Activated naive CD4-positive, alpha-beta T cell (primary cell): ENCODE measurements at regions not wholly inside any gene's neighbourhood (a gene's known extent, or its start where the extent isn't known, plus 50 kb on each side); places are given as distances from the start of the nearest gene placed in this dataset.
A peak's percentile ranks its signal among the peaks of the same experiment; 100 is the strongest.

ENCODE experiments used
- DNase-seq, 4 experiments: peaks; one replicate each; lab custom pipeline; 2025; lab: John Stamatoyannopoulos, UW

GRCh38 chr2:234306426-234307173 lies 190.3 kb downstream of the ARL4C start:
- no peak for DNase-seq

DNA sequence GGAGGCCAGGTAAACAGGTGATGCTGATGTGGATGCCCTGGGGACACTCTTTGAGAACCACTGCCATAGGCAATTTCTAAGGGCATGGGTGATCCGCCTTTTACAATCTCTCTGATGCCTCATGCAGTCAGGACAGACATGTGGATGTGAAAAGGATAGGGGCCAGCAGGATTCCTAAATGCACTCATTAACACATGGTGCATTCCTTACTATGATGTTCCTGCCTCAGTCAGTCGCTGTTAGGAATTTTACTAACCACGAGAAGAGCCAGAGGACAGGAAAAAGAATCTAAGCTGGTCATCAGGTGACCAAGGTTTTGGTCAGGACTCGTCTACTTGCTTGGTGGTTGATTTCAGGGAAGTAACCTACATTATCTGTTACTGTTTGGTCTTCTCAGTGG lies 191.0 kb downstream of the ARL4C start:
- no peak for DNase-seq

DNA sequence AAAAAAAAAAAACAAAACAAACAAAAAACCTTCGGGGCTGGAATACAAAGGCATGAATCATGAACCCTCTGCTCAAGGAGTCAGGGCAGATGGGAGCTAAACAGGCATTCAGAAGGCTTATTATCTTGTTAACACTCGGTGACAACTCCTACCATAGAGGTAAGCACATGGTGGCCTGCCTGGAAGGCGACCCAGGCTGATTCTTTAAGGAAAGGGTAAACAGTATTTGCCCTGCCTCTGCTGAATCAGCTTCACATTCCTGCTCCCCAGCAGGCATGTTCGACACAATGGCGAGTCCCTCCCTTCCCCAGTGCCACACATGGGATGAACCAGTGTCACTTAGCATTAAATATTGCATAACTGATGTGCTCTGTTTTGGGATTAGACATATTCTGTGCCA lies 191.9 kb downstream of the ARL4C start:
- no peak for DNase-seq

DNA sequence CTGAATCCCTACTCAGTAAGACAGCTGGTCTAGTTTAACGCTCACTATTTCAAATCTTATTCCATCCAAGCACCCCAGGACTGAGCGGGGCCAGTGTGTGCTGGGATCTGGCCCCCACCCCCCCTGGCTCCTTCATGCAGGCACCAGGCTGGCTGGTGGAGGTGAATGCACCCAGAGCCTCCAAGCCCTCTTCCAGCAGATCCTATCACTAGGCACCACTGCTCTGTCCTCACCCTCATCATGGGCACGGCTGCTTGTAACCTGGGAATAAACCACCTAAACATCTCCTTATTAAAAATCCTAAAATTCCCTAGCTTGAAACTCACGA lies 194.3 kb downstream of the ARL4C start:
- DNase-seq = no peak

- DNase-seq = no peak
These were observed 195.7 kb downstream of the ARL4C start for GRCh38 chr2:234300932-234301823.

GRCh38 chr2:234300391-234300925 lies 196.4 kb downstream of the ARL4C start:
- peak in 1 of 4 experiments; percentile 7 for DNase-seq

GRCh38 chr2:234298918-234299317 lies 198.0 kb downstream of the ARL4C start:
- no peak for DNase-seq

GRCh38 chr2:234296991-234297390 lies 199.9 kb downstream of the ARL4C start:
- no peak for DNase-seq

DNA sequence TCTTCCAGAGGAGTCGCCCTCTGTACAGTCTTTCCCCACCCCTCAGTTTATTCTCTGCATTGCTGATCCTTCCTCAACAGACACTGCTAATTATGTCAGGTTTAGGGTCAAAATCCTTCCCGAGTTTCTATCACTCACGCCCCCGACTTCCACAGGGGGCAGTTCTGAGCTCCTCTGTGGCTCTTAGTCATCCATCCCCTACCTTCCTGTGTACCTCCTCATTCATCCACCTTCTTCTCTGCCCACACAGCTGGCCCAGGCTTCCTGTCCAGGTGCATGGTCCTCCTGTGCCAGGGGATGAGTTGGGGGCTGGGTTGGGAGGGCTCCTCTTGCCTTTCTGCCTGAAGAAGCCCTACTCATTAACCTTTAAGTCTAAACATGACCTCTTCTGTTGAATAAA lies 202.9 kb downstream of the ARL4C start:
- DNase-seq = no peak

DNA sequence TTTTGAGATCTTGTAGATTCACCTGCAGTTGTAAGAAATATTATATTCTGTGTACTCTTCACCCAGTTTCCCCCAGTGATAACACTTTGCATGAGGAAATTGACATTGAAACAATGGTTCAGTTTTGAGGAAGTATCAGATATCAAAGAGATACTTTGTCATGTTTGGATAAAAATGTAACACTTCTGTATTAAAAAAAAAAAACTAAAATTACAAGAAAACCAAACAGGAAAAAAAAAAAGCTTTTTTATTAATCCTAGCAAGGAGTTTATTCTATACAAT lies 204.0 kb downstream of the ARL4C start:
- DNase-seq = no peak

DNA sequence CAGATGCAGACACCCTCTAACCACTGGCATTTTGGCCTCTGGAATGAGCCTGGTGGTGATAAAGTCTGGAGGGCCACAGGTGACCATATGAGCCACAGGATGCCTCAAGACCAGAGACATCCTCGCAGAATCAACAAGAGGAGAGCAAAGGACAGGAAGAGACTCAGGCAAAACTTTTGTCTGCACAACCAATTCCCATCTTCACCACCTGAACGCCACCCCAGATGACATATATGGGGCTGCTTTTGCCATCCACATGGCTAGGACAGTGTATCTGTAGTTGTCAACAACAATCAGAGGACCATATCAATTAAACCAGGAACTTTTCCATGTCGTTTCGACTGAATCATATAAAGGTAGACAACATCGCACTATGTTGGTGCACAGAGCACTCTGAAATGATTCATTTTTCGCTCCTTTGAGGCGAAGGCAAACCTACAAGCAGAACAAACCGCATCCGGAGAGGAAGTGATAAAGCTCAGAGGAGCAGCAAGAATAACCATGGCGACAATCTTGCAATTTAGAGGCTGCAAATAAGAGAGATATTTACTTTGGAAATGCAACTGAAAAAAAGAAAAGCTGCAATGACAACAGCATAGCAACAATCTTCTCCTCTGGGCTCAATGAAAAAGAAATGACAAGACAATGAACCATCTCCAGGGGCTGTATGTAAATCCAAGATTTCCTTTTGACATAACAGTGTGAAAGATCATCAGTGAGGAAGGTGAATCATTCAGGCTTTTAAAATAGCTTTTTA lies 204.5 kb downstream of the ARL4C start:
- peak in 2 of 4 experiments; percentile 25 to 26 for DNase-seq

DNA sequence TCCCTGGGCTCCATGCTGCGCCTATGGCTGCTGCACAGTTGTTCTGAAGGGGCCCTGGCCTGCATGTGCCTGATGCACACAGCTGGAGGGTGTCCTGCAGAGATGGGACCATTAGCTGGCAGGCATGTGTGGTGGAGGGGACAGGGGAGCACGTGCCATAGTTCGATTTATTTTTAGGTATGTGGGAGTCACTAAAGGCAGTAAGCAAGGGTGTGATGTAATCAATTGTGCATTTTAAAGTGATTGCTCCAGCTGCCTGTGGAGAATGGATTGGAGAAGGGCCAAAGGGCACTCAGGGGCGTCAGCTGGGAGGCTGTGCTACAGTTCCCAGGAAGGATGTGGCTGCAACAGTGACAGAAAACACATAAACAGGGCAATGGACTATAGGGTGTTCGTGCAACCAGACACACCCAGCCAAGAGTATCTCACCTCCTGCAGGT lies 205.1 kb downstream of the ARL4C start:
- DNase-seq = no peak

GRCh38 chr2:234290671-234291070 lies 206.2 kb downstream of the ARL4C start:
- peak in 3 of 4 experiments; percentile 27 to 62 (median 53) for DNase-seq

- no peak for DNase-seq
These were observed 206.9 kb downstream of the ARL4C start for GRCh38 chr2:234289834-234290590.

- peak; percentile 19 to 47 (median 42) for DNase-seq
These were observed 207.9 kb downstream of the ARL4C start for GRCh38 chr2:234288974-234289455.

DNA sequence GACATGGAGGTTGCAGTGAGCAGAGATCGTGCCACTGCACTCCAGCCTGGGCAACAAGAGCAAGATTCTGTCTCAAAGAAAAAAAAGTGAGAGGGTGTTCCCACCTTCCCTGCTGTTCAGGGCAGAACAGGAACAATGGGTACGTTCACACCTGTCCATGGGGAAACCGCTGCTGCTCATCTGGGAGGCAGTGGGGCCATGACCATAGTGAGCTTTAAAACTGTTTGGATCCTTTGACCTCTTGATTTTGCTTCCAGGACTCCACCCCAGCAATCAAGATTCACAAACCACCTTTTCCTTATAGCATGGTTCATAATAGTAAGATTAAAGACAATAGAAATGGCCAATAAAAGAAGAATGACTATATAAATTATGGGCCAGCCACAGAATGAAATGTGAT lies 209.2 kb downstream of the ARL4C start:
- no peak for DNase-seq

DNA sequence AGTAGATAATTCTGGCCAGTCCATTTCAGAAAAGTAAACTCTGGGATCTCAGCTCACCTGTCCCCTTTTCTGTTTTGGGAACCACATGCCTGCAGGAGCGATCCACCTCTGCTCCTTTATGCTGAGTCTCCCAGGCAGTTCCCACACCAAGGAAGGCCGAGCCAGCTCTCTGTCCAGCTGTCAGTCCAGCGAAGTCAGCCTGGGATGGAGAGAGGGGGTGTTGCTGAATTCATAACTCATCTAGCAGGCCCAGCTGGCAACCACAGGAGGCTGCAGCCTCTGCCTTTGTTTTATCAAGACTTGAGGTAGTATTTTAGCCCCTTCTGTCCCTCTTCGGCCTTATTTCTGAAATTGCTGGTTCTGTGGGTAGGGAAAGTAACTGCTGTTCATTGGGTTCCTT lies 209.9 kb downstream of the ARL4C start:
- DNase-seq = no peak

DNA sequence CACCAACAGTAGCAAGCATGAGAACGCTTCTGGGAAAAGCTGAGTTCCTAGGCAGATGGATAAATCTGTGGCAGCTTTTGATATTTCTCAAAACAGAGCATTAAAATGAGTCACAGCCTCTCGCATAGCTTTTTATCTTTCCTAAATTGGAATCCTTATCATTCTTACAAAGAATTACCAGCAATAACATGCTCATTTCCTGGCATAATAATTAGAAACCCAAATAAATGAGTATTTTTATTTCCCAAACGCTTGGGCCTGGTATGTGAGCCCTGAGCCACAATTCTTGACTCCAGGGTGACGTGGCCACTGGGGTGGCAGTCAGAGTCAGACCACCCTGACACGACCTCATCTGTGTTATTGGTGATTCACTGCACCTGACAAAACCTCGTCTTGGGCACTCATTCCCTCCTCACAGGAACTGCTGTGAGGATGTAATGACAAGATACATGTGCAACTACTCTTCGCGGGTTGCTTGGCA lies 210.7 kb downstream of the ARL4C start:
- no peak for DNase-seq

GRCh38 chr2:234285541-234285940 lies 211.3 kb downstream of the ARL4C start:
- DNase-seq = no peak

- no peak for DNase-seq
These were observed 217.2 kb downstream of the ARL4C start for GRCh38 chr2:234279637-234280036.

- DNase-seq = no peak
These were observed 218.2 kb downstream of the ARL4C start for GRCh38 chr2:234278556-234279255.
